GM12878 (cell line): ENCODE measurements at regions not wholly inside any gene's neighbourhood (a gene's known extent, or its start where the extent isn't known, plus 50 kb on each side); places are given as distances from the start of the nearest gene placed in this dataset.

Experiments
- ATAC-seq: fragments of 200-7000 bp; cut with Tn5 transposase; 3 replicates; pipeline ENCODE4 v1.9.1; 2020; ENCODE audit warnings: mild to moderate bottlenecking, moderate library complexity
- BruUV-seq: library from RNA; stranded (reverse); fragments of 400-500 nt; replicated peaks from 2 replicates; lab custom pipeline; 2021; lab: Mats Ljungman, UMichigan
- CTCF ChIA-PET: fragments of 300-600 bp; sonication (Branson Sonifier 250); formaldehyde crosslinking; extraction: SDS; loops from one replicate; lab custom pipeline; 2021; ENCODE audit warnings: inconsistent platforms; lab: Yijun Ruan, JAX
- POLR2A ChIA-PET: fragments of 350-600 bp; formaldehyde crosslinking; extraction: SDS; loops from one replicate; lab custom pipeline; 2021; ENCODE audit warnings: inconsistent platforms; lab: Charles Lee
- RAD21 ChIA-PET: fragments of 300-600 bp; sonication (Branson Sonifier 250); formaldehyde crosslinking; loops from one replicate; lab custom pipeline; 2023; ENCODE audit warnings: antibody characterized with exemption; ENCODE audit not compliant: unreplicated experiment; lab: Charles Lee
- SMC1A ChIA-PET: fragments of 300-600 bp; sonication (Branson Sonifier 250); formaldehyde crosslinking; loops from one replicate; lab custom pipeline; 2023; ENCODE audit not compliant: unreplicated experiment, uncharacterized antibody; lab: Charles Lee
- DNase-seq: peaks from one replicate; pipeline ENCODE4 v3.0.0-alpha.2; 2011; ENCODE audit warnings: low read depth, low spot score
- FAIRE-seq: peaks from 3 replicates; lab custom pipeline; 2011; peaks lifted over from hg19 to GRCh38; lab: Jason Lieb, UNC
- H2AFZ ChIP-seq: 2 replicates; pipeline ENCODE4 v1.6.0; 2011; ENCODE audit warnings: low read depth, low read length, control low read depth; ENCODE audit not compliant: control insufficient read depth
- H3K27ac ChIP-seq: 2 replicates; pipeline ENCODE4 v1.5.1; 2011; ENCODE audit warnings: control low read depth; ENCODE audit not compliant: control insufficient read depth, insufficient read depth
- H3K27me3 ChIP-seq, 2 experiments: replicated peaks in 1 of 2; 2 replicates each; pipeline versions ENCODE4 v1.6.0 to v1.6.1; 2011; ENCODE audit warnings: low read length in 1 of 2; ENCODE audit not compliant: control insufficient read depth in 2 of 2, insufficient read depth in 2 of 2
- H3K36me3 ChIP-seq, 2 experiments: 2 replicates each; pipeline ENCODE4 v1.5.1; 2011; ENCODE audit warnings: low read length in 1 of 2; ENCODE audit not compliant: control insufficient read depth in 2 of 2, insufficient read depth in 2 of 2
- H3K4me1 ChIP-seq: 2 replicates; pipeline ENCODE4 v1.6.1; 2011; ENCODE audit warnings: mild to moderate bottlenecking, low read length, moderate library complexity, mixed read lengths; ENCODE audit not compliant: control insufficient read depth, insufficient read depth
- H3K4me2 ChIP-seq: 2 replicates; pipeline ENCODE4 v1.6.0; 2011; ENCODE audit warnings: control low read depth; ENCODE audit not compliant: control insufficient read depth, insufficient read depth
- H3K4me3 ChIP-seq: fragments of 200-600 bp; sonication (generic); 2 replicates; pipeline ENCODE4 v1.5.1; 2016
- H3K79me2 ChIP-seq: 2 replicates; pipeline ENCODE4 v1.6.0; 2011; ENCODE audit warnings: low read length; ENCODE audit not compliant: control insufficient read depth, insufficient read depth
- H3K9ac ChIP-seq: 2 replicates; pipeline ENCODE4 v1.8.0; 2011; ENCODE audit warnings: low read length, control low read depth, mixed read lengths; ENCODE audit not compliant: control insufficient read depth, insufficient read depth
- H3K9me3 ChIP-seq: replicated peaks from 3 replicates; pipeline ENCODE4 v1.5.1; 2011; ENCODE audit warnings: mild to moderate bottlenecking, low read length; ENCODE audit not compliant: control insufficient read depth, insufficient read depth
- H4K20me1 ChIP-seq: 2 replicates; pipeline ENCODE4 v1.6.0; 2011; ENCODE audit not compliant: control insufficient read depth, insufficient read depth
- CEBPB ChIP-seq, 2 experiments: fragments of 150-350 bp in 1 of 2; IDR thresholded peaks; 2 replicates each; pipeline ENCODE4 v1.6.1; 2012 to 2014; ENCODE audit warnings: low read depth in 2 of 2, low read length in 2 of 2, borderline replicate concordance in 1 of 2, inconsistent platforms in 1 of 2
- CHD4 ChIP-seq: fragments of 200-600 bp; sonication (generic); IDR thresholded peaks from 2 replicates; pipeline ENCODE4 v1.6.1; 2016; ENCODE audit warnings: mild to moderate bottlenecking
- JUND ChIP-seq: IDR thresholded peaks from 2 replicates; pipeline ENCODE4 v1.6.1; 2012; ENCODE audit warnings: low read depth, mild to moderate bottlenecking, low read length, improper control_type of control experiment, moderate library complexity
- MYB ChIP-seq: fragments of 150-350 bp; IDR thresholded peaks from 2 replicates; pipeline ENCODE4 v1.6.1; 2014; ENCODE audit warnings: mild to moderate bottlenecking, low read depth, low read length, borderline replicate concordance
- MYC ChIP-seq: IDR thresholded peaks from 2 replicates; pipeline ENCODE4 v1.6.1; 2011; ENCODE audit warnings: mild to moderate bottlenecking, low read length, moderate library complexity, inconsistent platforms; ENCODE audit not compliant: insufficient read depth, insufficient replicate concordance, insufficient read length, severe bottlenecking
- POLR2AphosphoS2 ChIP-seq: IDR thresholded peaks from 2 replicates; pipeline ENCODE4 v1.6.1; 2011; ENCODE audit warnings: low read depth, mild to moderate bottlenecking, low read length, improper control_type of control experiment, moderate library complexity
- RFX5 ChIP-seq: IDR thresholded peaks from 2 replicates; pipeline ENCODE4 v1.6.1; 2011; ENCODE audit warnings: low read depth, low read length, improper control_type of control experiment
- SMARCA5 ChIP-seq: fragments of 450-650 bp; IDR thresholded peaks from 2 replicates; pipeline ENCODE4 v1.6.1; 2017; ENCODE audit warnings: mild to moderate bottlenecking
- SRF ChIP-seq, 2 experiments: IDR thresholded peaks; 2 replicates each; pipeline ENCODE4 v1.6.1; 2011; ENCODE audit warnings: low read depth in 2 of 2, low read length in 2 of 2, mild to moderate bottlenecking in 1 of 2, moderate library complexity in 1 of 2
- STAT3 ChIP-seq: IDR thresholded peaks from 2 replicates; pipeline ENCODE4 v1.6.1; 2011; ENCODE audit warnings: low read depth, low read length, improper control_type of control experiment
- TCF7 ChIP-seq: IDR thresholded peaks from 2 replicates; pipeline ENCODE4 v1.6.1; 2014; ENCODE audit warnings: antibody characterized with exemption, borderline replicate concordance
- WGBS: methylation state at CpG from one replicate; pipeline ENCODE4 v1.1.6; 2016; ENCODE audit warnings: low lambda C conversion rate; ENCODE audit not compliant: insufficient replicate concordance, insufficient coverage; ENCODE audit errors: missing lambda C conversion rate; 5-methylcytosine and 5-hydroxymethylcytosine counted together
- in situ Hi-C: fragments of 300-500 bp; cut with MboI; formaldehyde crosslinking; loops from 9 replicates; pipeline ENCODE4 v1.14.3; 2018; ENCODE audit warnings: mixed read lengths
- intact Hi-C: fragments of 100-400 bp; cut with micrococcal nuclease; formaldehyde crosslinking; loops from one replicate; pipeline ENCODE4 v1.14.2; 2022; ENCODE audit not compliant: unreplicated experiment
- TF ChIP-seq, protein P1 (sequence below): fragments of 450-650 bp; IDR thresholded peaks from 2 replicates; pipeline ENCODE4 v1.6.1; 2016; ENCODE audit warnings: mild to moderate bottlenecking, moderate library complexity, borderline replicate concordance
- TF ChIP-seq, protein P2 (sequence below): IDR thresholded peaks from 2 replicates; pipeline ENCODE4 v1.6.1; 2011; ENCODE audit warnings: mild to moderate bottlenecking, low read depth, low read length, moderate library complexity; ENCODE audit not compliant: insufficient replicate concordance
- TF ChIP-seq, protein P3 (sequence below), 3 experiments: IDR thresholded peaks in 2 of 3; conservative IDR thresholded peaks in 1 of 3; 2 replicates each; pipeline ENCODE4 v1.5.1; 2011; ENCODE audit warnings: low read depth in 3 of 3, low read length in 3 of 3, mild to moderate bottlenecking in 3 of 3, control low read depth in 2 of 3, moderate library complexity in 2 of 3, inconsistent platforms in 1 of 3, mixed read lengths in 1 of 3; ENCODE audit not compliant: control insufficient read depth in 2 of 3, insufficient read depth in 1 of 3; ENCODE audit errors: extremely low read depth in 1 of 3

DNA sequence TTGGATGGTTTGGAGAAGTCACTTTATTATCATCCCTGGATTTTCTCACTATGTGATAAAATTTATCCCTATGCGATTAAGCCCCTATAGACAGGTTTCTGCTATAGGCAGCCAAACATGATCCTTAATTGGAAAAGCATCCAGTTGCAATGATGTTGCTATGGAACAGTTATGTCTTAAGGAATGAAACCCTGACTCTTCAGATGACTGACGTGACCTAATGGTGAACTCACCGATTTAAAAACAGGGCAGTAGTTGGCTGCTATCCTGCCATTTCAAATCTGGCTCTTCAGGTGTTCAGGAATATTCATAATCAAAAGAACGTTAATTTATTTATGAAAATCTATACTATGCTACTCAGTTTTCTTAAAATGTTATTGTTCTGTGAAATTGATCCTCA lies 106.8 kb upstream of the ROBO1 start (continued):
- TF ChIP-seq JUND: no peak
- no peak for TF ChIP-seq SMARCA5

DNA sequence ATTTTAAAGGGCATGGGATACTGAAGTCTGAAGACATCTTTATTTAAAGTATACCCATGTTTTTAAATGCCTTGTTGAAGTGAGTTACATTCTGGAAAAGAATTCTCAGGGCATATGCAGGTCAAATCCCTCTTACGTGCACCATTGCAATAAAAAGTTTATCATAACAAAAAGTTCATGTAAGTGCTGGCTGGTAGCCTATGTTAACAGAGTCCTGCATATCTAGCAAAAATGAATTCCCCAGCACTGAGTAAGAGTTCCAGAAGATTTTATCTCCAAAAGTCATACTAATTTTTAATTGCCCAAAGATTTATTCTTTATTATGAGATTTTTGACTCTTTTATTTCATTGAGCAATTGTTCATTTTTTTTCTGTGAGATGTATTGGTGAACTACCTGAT lies 104.7 kb upstream of the ROBO1 start:
- H4K20me1 ChIP-seq: no peaks in the 10 kb centered on the region
- CTCF ChIA-PET: no interaction called here
- BruUV-seq: no TSS peak
- no peaks in the 10 kb centered on the region for H3K79me2 ChIP-seq
- H3K36me3 ChIP-seq: no peaks in the 10 kb centered on the region
- no peak overlapping the region for H3K27ac ChIP-seq
- POLR2A ChIA-PET: no interaction called here
- intact Hi-C loops (no loop called here), in situ Hi-C loops (no loop called here)
- 22% methylated on average over 1 of the region's 1 CpG for WGBS
- RAD21 ChIA-PET: no interaction called here
- no peaks in the 10 kb centered on the region for H3K27me3 ChIP-seq
- no peaks in the 10 kb centered on the region for H3K4me1 ChIP-seq
- H3K4me3 ChIP-seq: no peak overlapping the region
- no peak overlapping the region for H3K4me2 ChIP-seq
- no peak overlapping the region for H2AFZ ChIP-seq
- FAIRE-seq: no peak
- SMC1A ChIA-PET: no interaction called here
- no peak for DNase-seq
- H3K9me3 ChIP-seq: no peaks in the 10 kb centered on the region
- H3K9ac ChIP-seq: no peak overlapping the region
- ATAC-seq: no peak
- TF ChIP-seq POLR2AphosphoS2 (no peak), STAT3 (no peak), CHD4 (no peak), MYB (no peak), RFX5 (no peak), CEBPB (IDR thresholded peaks at IDR 0.05; ENCODE audit: borderline replicate concordance in 1 of 2, low read depth in 2 of 2, low read length in 2 of 2) (no peak), MYC (no peak), SRF (IDR thresholded peaks at IDR 0.05; ENCODE audit: low read depth in 2 of 2, low read length in 2 of 2) (no peak), TCF7 (no peak)
- TF ChIP-seq, protein P1, sequence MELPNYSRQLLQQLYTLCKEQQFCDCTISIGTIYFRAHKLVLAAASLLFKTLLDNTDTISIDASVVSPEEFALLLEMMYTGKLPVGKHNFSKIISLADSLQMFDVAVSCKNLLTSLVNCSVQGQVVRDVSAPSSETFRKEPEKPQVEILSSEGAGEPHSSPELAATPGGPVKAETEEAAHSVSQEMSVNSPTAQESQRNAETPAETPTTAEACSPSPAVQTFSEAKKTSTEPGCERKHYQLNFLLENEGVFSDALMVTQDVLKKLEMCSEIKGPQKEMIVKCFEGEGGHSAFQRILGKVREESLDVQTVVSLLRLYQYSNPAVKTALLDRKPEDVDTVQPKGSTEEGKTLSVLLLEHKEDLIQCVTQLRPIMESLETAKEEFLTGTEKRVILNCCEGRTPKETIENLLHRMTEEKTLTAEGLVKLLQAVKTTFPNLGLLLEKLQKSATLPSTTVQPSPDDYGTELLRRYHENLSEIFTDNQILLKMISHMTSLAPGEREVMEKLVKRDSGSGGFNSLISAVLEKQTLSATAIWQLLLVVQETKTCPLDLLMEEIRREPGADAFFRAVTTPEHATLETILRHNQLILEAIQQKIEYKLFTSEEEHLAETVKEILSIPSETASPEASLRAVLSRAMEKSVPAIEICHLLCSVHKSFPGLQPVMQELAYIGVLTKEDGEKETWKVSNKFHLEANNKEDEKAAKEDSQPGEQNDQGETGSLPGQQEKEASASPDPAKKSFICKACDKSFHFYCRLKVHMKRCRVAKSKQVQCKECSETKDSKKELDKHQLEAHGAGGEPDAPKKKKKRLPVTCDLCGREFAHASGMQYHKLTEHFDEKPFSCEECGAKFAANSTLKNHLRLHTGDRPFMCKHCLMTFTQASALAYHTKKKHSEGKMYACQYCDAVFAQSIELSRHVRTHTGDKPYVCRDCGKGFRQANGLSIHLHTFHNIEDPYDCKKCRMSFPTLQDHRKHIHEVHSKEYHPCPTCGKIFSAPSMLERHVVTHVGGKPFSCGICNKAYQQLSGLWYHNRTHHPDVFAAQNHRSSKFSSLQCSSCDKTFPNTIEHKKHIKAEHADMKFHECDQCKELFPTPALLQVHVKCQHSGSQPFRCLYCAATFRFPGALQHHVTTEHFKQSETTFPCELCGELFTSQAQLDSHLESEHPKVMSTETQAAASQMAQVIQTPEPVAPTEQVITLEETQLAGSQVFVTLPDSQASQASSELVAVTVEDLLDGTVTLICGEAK: no peak
- TF ChIP-seq, protein P2, sequence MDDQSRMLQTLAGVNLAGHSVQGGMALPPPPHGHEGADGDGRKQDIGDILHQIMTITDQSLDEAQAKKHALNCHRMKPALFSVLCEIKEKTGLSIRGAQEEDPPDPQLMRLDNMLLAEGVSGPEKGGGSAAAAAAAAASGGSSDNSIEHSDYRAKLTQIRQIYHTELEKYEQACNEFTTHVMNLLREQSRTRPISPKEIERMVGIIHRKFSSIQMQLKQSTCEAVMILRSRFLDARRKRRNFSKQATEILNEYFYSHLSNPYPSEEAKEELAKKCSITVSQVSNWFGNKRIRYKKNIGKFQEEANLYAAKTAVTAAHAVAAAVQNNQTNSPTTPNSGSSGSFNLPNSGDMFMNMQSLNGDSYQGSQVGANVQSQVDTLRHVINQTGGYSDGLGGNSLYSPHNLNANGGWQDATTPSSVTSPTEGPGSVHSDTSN: no peak
- TF ChIP-seq, protein P3, sequence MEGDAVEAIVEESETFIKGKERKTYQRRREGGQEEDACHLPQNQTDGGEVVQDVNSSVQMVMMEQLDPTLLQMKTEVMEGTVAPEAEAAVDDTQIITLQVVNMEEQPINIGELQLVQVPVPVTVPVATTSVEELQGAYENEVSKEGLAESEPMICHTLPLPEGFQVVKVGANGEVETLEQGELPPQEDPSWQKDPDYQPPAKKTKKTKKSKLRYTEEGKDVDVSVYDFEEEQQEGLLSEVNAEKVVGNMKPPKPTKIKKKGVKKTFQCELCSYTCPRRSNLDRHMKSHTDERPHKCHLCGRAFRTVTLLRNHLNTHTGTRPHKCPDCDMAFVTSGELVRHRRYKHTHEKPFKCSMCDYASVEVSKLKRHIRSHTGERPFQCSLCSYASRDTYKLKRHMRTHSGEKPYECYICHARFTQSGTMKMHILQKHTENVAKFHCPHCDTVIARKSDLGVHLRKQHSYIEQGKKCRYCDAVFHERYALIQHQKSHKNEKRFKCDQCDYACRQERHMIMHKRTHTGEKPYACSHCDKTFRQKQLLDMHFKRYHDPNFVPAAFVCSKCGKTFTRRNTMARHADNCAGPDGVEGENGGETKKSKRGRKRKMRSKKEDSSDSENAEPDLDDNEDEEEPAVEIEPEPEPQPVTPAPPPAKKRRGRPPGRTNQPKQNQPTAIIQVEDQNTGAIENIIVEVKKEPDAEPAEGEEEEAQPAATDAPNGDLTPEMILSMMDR (IDR thresholded peaks at IDR 0.05 in 2 of 3, conservative IDR thresholded peaks at IDR 0.05 in 1 of 3; ENCODE audit: control insufficient read depth in 2 of 3, extremely low read depth in 1 of 3, insufficient read depth in 1 of 3, low read depth in 3 of 3, low read length in 3 of 3): no peak
